Coronary artery (tissue), 2 donors: ENCODE measurements at regions not wholly inside any gene's neighbourhood (a gene's known extent, or its start where the extent isn't known, plus 50 kb on each side); places are given as distances from the start of the nearest gene placed in this dataset.

Experiments
- DNase-seq: peaks from one replicate; pipeline ENCODE4 v3.0.0-alpha.2; 2017; ENCODE audit warnings: low spot score
- H3K27ac ChIP-seq, 2 donors: fragments of 200-600 bp; sonication (generic); one replicate each; pipeline ENCODE4 v1.5.1; 2016 to 2019
- H3K4me3 ChIP-seq: fragments of 200-600 bp; sonication (generic); 2 replicates; pipeline ENCODE4 v1.5.1; 2016; ENCODE audit warnings: mild to moderate bottlenecking, moderate library complexity
- CTCF ChIP-seq: fragments of 200-600 bp; sonication (generic); IDR thresholded peaks from one replicate; pipeline ENCODE4 v1.5.1; 2019; ENCODE audit warnings: antibody characterized with exemption

DNA sequence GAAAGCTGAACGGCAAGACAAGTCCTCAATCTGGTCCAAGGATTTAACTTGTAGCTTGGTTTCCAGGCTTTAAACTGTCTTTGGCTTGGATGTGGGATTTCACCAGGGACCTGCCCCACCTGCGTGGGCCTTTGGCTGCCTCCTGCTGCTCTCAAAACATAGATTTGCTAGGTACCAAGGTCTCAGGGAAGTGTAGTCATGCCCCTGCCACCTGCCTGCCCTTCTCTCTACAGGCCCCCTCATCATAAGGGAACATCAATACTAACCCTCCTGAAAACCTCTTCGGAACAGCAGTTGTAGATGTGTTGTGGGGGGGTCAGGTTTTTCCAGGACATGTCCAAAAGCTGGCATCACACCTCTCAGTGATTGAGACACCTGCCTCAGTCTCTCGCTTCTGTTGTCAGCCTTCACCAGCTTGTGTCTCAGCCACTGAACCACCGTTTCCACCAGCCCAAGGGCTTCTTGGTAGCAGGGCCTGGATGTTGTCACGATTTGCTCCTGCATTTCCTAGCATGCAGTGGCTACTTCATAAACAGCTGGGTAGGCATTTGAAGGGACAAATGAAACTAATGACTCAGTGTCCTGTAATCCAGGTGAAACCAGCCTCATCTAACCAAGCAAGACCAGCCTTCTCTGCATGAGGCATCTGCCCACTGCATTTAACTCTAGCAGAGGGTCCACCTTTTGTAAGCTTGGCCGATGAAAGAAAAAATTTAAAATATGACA is 141.6 kb upstream of the THBS2 start:
- Histone ChIP-seq H3K27ac (no peak overlapping the region), H3K4me3 (no peak overlapping the region)
- TF ChIP-seq CTCF = no peak
- DNase-seq = no peak

DNA sequence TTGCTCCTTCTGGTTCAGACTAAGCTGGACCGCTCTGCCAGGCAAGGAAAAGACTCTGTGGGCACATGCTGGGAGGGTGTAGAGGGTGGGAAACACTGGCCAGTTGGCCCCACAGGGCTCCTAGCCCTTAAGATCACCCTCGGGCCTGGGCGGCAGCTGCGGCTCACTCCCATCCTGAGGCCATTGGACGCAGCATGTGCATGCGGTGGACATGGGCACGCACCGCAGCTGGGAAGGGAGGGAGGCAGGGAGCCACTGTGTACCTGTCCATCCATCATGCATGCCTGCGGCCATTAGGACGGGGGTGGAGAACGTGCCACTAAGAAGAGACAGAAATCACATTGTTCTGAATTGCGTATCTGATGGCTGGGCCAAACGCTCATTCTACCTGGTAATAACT is 140.1 kb upstream of the THBS2 start:
- Histone ChIP-seq H3K27ac (no peak overlapping the region), H3K4me3 (no peak overlapping the region)
- no peak for TF ChIP-seq CTCF
- no peak for DNase-seq

GRCh38 chr6:169391473-169392071 is 137.9 kb upstream of the THBS2 start:
- no peak for DNase-seq
- TF ChIP-seq CTCF = no peak
- H3K4me3 ChIP-seq = no peak overlapping the region
- no peak overlapping the region for H3K27ac ChIP-seq

GRCh38 chr6:169388395-169389166 is 134.9 kb upstream of the THBS2 start:
- no peak for TF ChIP-seq CTCF

GRCh38 chr6:169387809-169388383 is 134.2 kb upstream of the THBS2 start:
- peak; percentile 35 for DNase-seq

More at GRCh38 chr6:169388395-169389166, 134.9 kb upstream of the THBS2 start:
- peak; percentile 46 for DNase-seq
- Histone ChIP-seq H3K27ac (peak overlapping the region in 1 of 2 donors; percentile 60), H3K4me3 (no peak overlapping the region)

More at GRCh38 chr6:169387809-169388383, 134.2 kb upstream of the THBS2 start:
- no peak for TF ChIP-seq CTCF
- Histone ChIP-seq H3K4me3 (no peak overlapping the region), H3K27ac (peak overlapping the region in 1 of 2 donors; percentile 60)
